Fibroblast of upper back skin (primary cell): ENCODE measurements at regions not wholly inside any gene's neighbourhood (a gene's known extent, or its start where the extent isn't known, plus 50 kb on each side); places are given as distances from the start of the nearest gene placed in this dataset.
"Not testable (repeated sequence)": the region's sequence is repeated elsewhere in the genome, so short reads cannot be mapped to it uniquely, and the experiment has no call there.

Experiments used
- DNase-seq: peaks from one replicate; pipeline ENCODE4 v3.0.0-alpha.2; 2013

DNA sequence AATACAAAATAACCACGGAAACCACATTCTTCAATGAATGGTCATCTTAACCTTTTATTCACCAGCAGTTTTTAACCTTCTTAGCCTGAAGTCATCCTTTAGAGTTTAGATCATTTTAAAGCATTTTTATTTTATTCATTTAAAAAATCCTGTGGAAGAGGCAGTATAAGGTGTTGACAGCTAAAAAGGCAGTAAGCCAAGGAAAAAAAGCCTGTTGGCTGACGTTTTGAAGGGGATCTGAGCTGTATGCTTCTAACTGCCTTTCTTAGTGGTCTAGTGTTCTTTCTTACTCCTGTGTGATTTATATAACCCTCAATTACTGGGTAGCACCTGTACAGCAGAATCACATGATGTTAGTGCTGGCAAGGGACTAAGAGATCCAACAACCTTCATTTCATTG, 438.3 kb upstream of the SEL1L start:
- no peak for DNase-seq

- DNase-seq, result no peak
Measured at GRCh38 chr14:81972601-81973000, 438.9 kb upstream of the SEL1L start.

GRCh38 chr14:81974543-81974942, 440.9 kb upstream of the SEL1L start:
- no peak for DNase-seq

- no peak for DNase-seq
Measured at GRCh38 chr14:81980601-81981306, 447.1 kb upstream of the SEL1L start.

- no peak for DNase-seq
Measured at GRCh38 chr14:81981307-81981675, 447.6 kb upstream of the SEL1L start.

GRCh38 chr14:81982046-81982445, 448.4 kb upstream of the SEL1L start:
- DNase-seq, result no peak

DNA sequence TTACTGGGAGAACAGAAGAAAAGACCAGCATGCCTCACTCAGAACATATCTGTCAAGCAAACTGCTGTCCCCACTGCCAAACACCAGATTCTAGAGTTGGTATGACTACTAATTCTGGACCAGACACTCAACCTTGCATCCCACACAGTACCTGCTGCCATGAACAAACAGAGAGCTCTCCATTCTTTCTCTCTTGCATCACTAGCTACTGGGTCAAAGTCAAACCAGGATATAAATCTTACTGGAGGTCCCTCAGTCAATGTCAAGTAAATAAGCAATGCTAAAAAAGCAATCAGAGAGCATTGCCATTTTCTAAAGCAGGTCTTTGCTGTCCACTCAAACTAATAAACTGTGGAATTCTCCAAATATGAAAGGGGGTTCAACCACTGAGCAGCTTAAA, 452.4 kb upstream of the SEL1L start:
- DNase-seq, result no peak

- no peak for DNase-seq
Measured at GRCh38 chr14:81989211-81989610, 455.6 kb upstream of the SEL1L start.

- peak; percentile 44 for DNase-seq
Measured at GRCh38 chr14:81990312-81990761, 456.7 kb upstream of the SEL1L start.

DNA sequence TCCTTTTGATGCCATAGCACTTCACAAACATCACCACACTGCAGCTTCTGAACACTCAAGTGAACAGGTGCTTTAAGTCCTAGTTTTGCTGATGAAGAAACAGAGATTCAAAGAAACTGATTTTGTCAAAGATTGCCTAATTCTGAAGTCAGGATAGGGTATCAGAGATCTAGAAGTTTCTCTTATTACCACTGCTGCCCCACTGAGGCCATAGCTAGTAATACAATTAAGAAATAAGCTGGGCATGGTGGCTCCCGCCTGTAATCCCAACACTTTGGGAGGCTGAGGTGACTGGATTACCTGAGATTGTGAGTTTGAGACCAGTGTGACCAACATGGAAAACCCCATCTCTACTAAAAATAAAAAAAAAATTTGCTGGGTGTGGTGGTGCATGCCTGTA, 458.3 kb upstream of the SEL1L start:
- no peak for DNase-seq

- no peak for DNase-seq
Measured at GRCh38 chr14:81993432-81993831, 459.8 kb upstream of the SEL1L start.

DNA sequence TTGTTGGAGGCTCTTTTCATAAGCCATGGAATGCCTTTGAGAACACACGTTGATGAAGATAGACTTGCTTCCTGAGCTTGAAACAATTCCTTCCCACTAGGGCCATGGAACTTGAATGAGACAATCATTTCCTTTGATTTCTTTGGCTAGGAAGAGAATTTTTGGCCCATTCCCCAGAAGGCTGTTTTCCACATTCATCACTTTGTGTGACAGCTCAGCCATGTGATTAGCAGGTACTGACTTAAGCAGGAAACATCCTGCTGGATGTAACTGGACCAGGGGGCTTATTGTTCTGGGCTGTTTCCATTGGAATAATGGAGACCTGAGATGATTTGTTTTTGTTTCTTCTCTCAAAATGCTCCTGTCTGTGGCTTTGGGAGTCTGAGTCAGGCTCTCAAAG, 469.8 kb upstream of the SEL1L start:
- no peak for DNase-seq

- no peak for DNase-seq
Measured at GRCh38 chr14:82009076-82009475, 475.4 kb upstream of the SEL1L start.

- DNase-seq, result no peak
Measured at GRCh38 chr14:82009993-82010392, 476.3 kb upstream of the SEL1L start.

GRCh38 chr14:82011460-82011859, 477.8 kb upstream of the SEL1L start:
- DNase-seq, result no peak

- no peak for DNase-seq
Measured at GRCh38 chr14:82029038-82029437, 495.4 kb upstream of the SEL1L start.

DNA sequence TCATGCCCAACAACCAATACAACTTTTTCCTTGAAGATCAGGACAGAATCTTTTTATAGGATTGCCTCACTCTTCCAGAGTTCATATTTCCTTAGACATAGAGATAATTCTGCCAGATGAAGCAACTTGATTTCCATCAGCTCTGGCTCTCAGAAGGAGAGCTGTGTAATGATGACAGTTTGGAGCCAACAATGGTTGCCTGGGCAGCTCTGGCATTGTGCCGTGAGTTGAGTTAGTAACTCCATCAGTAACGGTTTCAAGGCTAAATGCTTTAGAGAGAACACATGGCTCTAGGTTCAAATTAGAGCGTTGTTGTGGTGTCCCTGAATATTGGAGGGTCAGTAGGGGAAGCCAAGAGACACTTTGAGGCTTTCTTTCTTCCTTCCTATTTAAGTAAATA, 501.7 kb upstream of the SEL1L start:
- DNase-seq, result no peak

- not testable (repeated sequence) for DNase-seq
Measured at GRCh38 chr14:82038066-82038465, 504.4 kb upstream of the SEL1L start.

DNA sequence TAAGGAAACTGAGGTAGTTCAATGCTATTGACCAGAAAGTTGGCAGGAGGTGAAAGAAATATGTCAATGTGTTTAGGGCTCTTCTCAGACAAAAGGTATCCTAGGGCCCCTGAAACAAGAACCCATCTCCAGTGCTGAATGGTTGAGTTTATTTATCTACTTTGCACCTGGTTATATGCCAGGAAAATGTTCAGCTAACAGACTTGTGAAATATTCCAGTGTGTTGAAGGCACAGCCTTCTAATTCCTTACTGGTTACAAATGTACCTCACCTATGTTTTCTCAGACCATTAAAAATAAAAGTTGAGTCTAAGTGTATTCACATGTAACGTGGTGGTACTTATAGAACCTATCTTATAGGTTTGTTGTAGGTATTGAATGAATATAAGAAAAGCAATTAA, 511.7 kb upstream of the SEL1L start:
- DNase-seq, result no peak

- no peak for DNase-seq
Measured at GRCh38 chr14:82046512-82047226, 513.0 kb upstream of the SEL1L start.

- DNase-seq, result no peak
Measured at GRCh38 chr14:82047777-82048470, 514.3 kb upstream of the SEL1L start.

- no peak for DNase-seq
Measured at GRCh38 chr14:82052778-82053177, 519.1 kb upstream of the SEL1L start.

DNA sequence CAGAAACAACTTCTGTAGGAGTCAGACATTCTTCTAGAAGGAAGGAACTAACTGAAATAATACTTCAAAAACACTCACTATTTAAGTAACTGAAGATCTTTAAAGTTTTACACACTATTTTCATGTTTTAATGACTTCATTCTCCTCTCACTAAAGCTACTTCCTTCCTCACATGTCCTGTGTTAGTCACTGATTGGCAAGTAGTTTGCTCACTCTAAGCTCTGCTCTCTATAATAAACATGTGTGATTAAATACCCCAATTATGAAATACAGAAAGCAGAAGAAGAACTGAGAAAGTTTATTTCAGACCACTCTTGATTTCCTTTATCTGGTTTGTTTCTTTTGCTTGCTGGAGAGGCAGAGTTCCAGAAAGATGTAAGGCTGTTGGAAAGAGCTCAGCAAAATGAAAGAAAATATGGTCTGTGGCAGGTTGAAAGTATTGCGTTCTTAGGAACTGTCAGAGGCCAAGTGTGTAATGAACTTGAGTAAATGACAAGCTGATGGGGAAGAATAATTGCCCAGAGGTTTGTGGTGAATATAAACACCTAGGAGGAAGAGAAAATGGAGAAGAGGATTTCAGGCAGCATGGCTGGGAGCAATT, 522.0 kb upstream of the SEL1L start:
- no peak for DNase-seq

- no peak for DNase-seq
Measured at GRCh38 chr14:82060219-82060618, 526.6 kb upstream of the SEL1L start.
